ENCODE measurements at regions not wholly inside any gene's neighbourhood (a gene's known extent, or its start where the extent isn't known, plus 50 kb on each side); places are given as distances from the start of the nearest gene placed in this dataset.

DNA sequence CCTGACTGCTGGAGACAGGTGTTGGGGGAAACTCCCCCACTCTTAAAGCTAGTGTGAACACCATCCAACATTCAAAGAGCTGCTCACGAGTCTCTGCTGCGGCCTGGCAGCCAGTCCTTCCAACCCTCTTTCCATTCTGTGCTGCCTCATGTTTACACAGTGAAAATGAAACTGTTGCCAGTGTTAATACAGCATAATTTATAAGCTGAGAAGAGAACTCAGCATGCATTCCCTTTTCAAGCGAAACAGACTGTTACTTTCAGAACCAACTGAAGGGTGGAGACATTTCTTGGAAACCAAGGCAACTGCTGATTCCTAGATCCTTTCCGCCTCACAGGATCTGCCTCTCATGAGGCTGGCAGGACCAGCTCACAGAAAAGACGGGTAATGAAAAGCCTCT lies 533.8 kb upstream of the ID4 start (continued):
- TF ChIP-seq EP300 (IDR thresholded peaks at IDR 0.05; ENCODE audit: borderline replicate concordance in 1 of 2, control insufficient read depth in 1 of 2, low read depth in 2 of 2, low read length in 2 of 2), result no peak
- no peak for TF ChIP-seq IKZF2 (IDR thresholded peaks at IDR 0.05)
- no peak for TF ChIP-seq MTA2 (IDR thresholded peaks at IDR 0.05; ENCODE audit: low read depth)
- TF ChIP-seq YY1 (IDR thresholded peaks at IDR 0.05; ENCODE audit: low read depth, low read length), result no peak
- no peak for TF ChIP-seq ZZZ3 (IDR thresholded peaks at IDR 0.05; ENCODE audit: control insufficient read depth, insufficient read length, low read depth)

DNA sequence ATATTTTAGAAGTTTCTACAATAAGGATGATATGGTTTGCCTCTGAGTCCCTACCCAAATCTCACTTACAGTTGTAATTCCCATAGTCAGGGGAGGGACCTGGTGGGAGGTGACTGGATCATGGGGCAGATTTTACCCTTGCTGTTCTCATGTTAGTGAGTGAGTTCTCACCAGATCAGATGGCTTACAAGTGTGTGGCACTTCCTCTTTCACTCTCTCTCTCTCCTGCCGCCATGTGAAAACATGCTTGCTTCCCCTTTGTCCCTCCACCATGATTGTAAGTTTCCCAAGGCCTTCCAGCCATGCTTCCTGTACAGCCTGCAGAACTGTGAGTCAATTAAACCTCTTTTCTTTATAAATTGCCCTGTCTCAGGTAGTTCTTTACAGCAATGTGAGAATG lies 527.5 kb upstream of the ID4 start:
- no peak for ATAC-seq
- CTCF ChIA-PET, result no interaction called here
- SMC1A ChIA-PET (ENCODE audit: uncharacterized antibody, unreplicated experiment), result no interaction called here
- no TSS peak for BruUV-seq (replicated peaks)
- H2AFZ ChIP-seq (ENCODE audit: control insufficient read depth, low read depth, low read length), result no peak overlapping the region
- no peak overlapping the region for H3K9ac ChIP-seq (ENCODE audit: control insufficient read depth, insufficient read depth, low read length)
- no peaks in the 10 kb centered on the region for H3K79me2 ChIP-seq (ENCODE audit: control insufficient read depth, insufficient read depth, low read length)
- DNase-seq (ENCODE audit: low read depth, low spot score), result no peak
- no peak for FAIRE-seq
- POLR2A ChIA-PET, result no interaction called here
- H3K4me3 ChIP-seq, result no peak overlapping the region
- intact Hi-C loops (cut with micrococcal nuclease; ENCODE audit: unreplicated experiment), result no loop called here
- no peaks in the 10 kb centered on the region for H4K20me1 ChIP-seq (ENCODE audit: control insufficient read depth, insufficient read depth)
- in situ Hi-C loops (cut with MboI), result no loop called here
- RAD21 ChIA-PET (ENCODE audit: unreplicated experiment), result no interaction called here
- H3K4me2 ChIP-seq (ENCODE audit: control insufficient read depth, insufficient read depth), result no peak overlapping the region
- WGBS (ENCODE audit: insufficient coverage, insufficient replicate concordance, low lambda C conversion rate, missing lambda C conversion rate), result 17% methylated on average over 1 of the region's 1 CpG
- no peaks in the 10 kb centered on the region for H3K27me3 ChIP-seq (replicated peaks in 1 of 2; ENCODE audit: control insufficient read depth in 2 of 2, insufficient read depth in 2 of 2, low read length in 1 of 2)
- no peaks in the 10 kb centered on the region for H3K4me1 ChIP-seq (ENCODE audit: control insufficient read depth, insufficient read depth, low read length)
- TF ChIP-seq SPI1 (IDR thresholded peaks at IDR 0.05; ENCODE audit: borderline replicate concordance, insufficient read depth, low read depth, low read length), result peak; percentile 25; the same call in 1 of the 2 replicates
- TF ChIP-seq CREM (IDR thresholded peaks at IDR 0.05; ENCODE audit: low read depth), result no peak
- TF ChIP-seq MEF2B (IDR thresholded peaks at IDR 0.05; ENCODE audit: partially characterized antibody, poor library complexity, severe bottlenecking), result no peak
- H3K36me3 ChIP-seq (ENCODE audit: control insufficient read depth in 2 of 2, insufficient read depth in 2 of 2, low read length in 1 of 2), result no peaks in the 10 kb centered on the region
- H3K9me3 ChIP-seq (replicated peaks; ENCODE audit: control insufficient read depth, insufficient read depth, low read length), result no peaks in the 10 kb centered on the region; the same call in 2 of the 3 replicates
- no peak overlapping the region for H3K27ac ChIP-seq (ENCODE audit: control insufficient read depth, insufficient read depth)

Measured in GM12878 (cell line).